Parathyroid adenoma (tissue), 2 donors: ENCODE measurements at regions not wholly inside any gene's neighbourhood (a gene's known extent, or its start where the extent isn't known, plus 50 kb on each side); places are given as distances from the start of the nearest gene placed in this dataset.

Experiments used
- H2AFZ ChIP-seq: fragments of 300-600 bp; sonication (generic); one replicate; pipeline ENCODE4 v1.7.0; 2017; ENCODE audit warnings: antibody characterized with exemption, mild to moderate bottlenecking
- H3K27ac ChIP-seq: fragments of 300-600 bp; sonication (generic); one replicate; pipeline ENCODE4 v1.7.0; 2017
- H3K27me3 ChIP-seq: fragments of 300-600 bp; sonication (generic); one replicate; pipeline ENCODE4 v1.7.0; 2017; ENCODE audit warnings: low read length; ENCODE audit not compliant: control insufficient read depth, insufficient read depth
- H3K36me3 ChIP-seq: fragments of 300-600 bp; sonication (generic); one replicate; pipeline ENCODE4 v1.7.0; 2017; ENCODE audit warnings: low read length; ENCODE audit not compliant: control insufficient read depth, insufficient read depth
- H3K4me1 ChIP-seq: fragments of 300-600 bp; sonication (generic); one replicate; pipeline ENCODE4 v1.7.0; 2017; ENCODE audit warnings: control low read depth
- H3K4me2 ChIP-seq: fragments of 300-600 bp; sonication (generic); one replicate; pipeline ENCODE4 v1.7.0; 2017; ENCODE audit warnings: low read length
- H3K4me3 ChIP-seq: fragments of 300-600 bp; sonication (generic); one replicate; pipeline ENCODE4 v1.7.0; 2017; ENCODE audit warnings: low read depth, low read length
- H3K79me2 ChIP-seq: fragments of 300-600 bp; sonication (generic); one replicate; pipeline ENCODE4 v1.7.0; 2017; ENCODE audit warnings: control low read depth
- H3K9ac ChIP-seq: fragments of 300-600 bp; sonication (generic); one replicate; pipeline ENCODE4 v1.7.0; 2017; ENCODE audit warnings: mild to moderate bottlenecking
- H3K9me3 ChIP-seq: fragments of 300-600 bp; sonication (generic); one replicate; pipeline ENCODE4 v1.7.0; 2017; ENCODE audit warnings: low read length; ENCODE audit not compliant: control insufficient read depth
- TF ChIP-seq, protein P1 (sequence below): fragments of 300-600 bp; sonication (generic); IDR thresholded peaks from one replicate; pipeline ENCODE4 v1.7.0; 2017; ENCODE audit warnings: antibody characterized with exemption, mild to moderate bottlenecking
- donor health status: primary hyperparathyroidism.

DNA sequence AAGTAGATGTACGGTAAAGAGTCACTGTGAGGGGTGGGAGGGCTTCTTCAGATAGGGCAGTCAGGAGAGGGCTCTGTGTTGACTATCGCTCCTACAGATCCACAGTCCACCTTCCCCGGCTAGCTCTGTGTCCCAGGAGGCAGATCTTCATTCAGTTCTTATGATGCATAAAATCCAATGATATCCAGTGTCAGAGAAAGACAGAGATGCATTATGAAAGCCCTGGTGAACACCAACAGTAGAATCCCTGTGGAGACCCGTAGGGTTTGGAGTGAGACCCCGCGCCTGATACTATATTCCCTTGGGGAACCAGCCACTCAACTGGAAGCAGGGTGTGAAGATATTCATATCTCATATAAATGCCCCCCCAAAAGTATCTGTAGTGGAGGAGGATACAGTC lies 119.8 kb upstream of the SLCO3A1 start:
- Histone ChIP-seq H3K79me2 (no peaks in the 10 kb centered on the region), H3K4me2 (no peak overlapping the region), H3K9me3 (no peaks in the 10 kb centered on the region), H3K27ac (no peak overlapping the region), H3K27me3 (no peaks in the 10 kb centered on the region), H3K4me3 (no peak overlapping the region), H2AFZ (no peak overlapping the region), H3K9ac (no peak overlapping the region), H3K4me1 (no peaks in the 10 kb centered on the region), H3K36me3 (no peaks in the 10 kb centered on the region)
- TF ChIP-seq, protein P1, sequence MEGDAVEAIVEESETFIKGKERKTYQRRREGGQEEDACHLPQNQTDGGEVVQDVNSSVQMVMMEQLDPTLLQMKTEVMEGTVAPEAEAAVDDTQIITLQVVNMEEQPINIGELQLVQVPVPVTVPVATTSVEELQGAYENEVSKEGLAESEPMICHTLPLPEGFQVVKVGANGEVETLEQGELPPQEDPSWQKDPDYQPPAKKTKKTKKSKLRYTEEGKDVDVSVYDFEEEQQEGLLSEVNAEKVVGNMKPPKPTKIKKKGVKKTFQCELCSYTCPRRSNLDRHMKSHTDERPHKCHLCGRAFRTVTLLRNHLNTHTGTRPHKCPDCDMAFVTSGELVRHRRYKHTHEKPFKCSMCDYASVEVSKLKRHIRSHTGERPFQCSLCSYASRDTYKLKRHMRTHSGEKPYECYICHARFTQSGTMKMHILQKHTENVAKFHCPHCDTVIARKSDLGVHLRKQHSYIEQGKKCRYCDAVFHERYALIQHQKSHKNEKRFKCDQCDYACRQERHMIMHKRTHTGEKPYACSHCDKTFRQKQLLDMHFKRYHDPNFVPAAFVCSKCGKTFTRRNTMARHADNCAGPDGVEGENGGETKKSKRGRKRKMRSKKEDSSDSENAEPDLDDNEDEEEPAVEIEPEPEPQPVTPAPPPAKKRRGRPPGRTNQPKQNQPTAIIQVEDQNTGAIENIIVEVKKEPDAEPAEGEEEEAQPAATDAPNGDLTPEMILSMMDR, result no peak

DNA sequence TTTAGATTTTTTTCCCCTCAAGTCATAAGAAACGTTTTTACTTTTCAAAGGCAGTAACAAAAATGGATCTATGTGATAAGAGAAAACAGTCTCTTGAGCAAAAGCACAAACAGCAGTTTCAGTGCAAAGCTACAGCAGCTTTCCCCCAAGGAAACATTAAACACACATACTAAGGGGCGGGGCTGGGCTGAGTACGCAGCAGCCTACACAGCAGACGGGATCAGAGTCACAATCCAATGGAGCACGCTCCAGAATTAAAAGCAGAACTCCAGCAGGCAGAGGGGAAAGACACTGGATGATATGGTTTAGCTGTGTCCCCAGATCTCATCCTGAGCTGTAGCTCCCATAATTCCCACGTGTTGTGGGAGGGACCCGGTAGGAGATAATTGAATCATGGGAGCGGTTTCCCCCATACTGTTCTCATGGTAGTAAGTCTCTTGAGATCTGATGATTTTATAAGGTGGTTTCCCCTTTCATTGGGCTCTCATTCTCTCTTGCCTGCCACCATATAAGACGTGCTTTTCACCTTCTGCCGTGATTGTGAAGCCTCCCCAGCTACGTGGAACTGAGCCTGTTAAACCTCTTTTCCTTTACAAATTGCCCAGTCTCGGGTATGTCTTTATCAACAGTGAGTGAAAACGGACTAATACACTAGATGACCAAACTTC lies 116.2 kb upstream of the SLCO3A1 start:
- Histone ChIP-seq H3K9ac (no peak overlapping the region), H3K9me3 (no peaks in the 10 kb centered on the region), H3K4me1 (no peaks in the 10 kb centered on the region), H3K27me3 (no peaks in the 10 kb centered on the region), H2AFZ (no peak overlapping the region), H3K27ac (no peak overlapping the region), H3K79me2 (no peaks in the 10 kb centered on the region), H3K36me3 (no peaks in the 10 kb centered on the region), H3K4me2 (no peak overlapping the region), H3K4me3 (no peak overlapping the region)
- TF ChIP-seq, protein P1, result no peak

DNA sequence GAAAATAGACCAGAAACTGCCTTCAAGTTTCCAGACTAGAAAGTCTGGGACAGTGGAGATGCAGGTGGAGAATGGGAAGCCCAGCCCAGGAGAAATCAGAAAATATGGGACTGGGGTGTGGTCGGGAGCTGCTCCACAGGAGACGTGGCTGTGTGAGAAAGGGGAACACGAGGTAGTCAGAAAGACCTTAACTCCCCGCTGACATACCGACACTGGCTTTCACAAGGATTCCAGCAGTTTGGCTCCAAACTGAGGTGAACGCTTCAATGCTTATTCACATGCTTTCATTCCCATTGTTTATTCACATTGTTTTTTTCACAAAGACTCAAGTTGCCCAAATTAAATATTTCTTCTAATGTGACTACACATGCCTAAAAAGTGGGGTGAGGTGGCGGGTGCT lies 111.5 kb upstream of the SLCO3A1 start:
- Histone ChIP-seq H3K4me2 (no peak overlapping the region), H2AFZ (no peak overlapping the region), H3K27me3 (no peaks in the 10 kb centered on the region)

DNA sequence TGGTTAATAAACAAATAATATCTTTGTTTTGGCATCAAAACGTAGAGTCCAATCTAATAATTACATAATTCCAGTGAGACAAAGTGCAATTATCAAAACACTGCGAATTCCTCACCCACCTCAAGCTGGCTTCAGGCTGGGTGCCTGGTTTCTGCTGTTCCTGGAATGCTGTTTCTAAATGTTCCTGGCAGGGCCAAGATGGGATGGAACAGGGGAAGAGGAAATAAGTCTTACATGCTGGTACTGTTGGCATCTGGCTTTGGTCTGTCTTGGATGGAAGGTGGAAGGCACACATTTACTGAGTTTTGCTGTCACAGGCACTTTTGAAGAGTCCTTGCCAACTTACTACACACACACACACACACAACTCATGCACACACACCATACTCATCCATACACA lies 101.9 kb upstream of the SLCO3A1 start:
- TF ChIP-seq, protein P1, result no peak
- Histone ChIP-seq H3K4me2 (no peak overlapping the region), H3K79me2 (no peaks in the 10 kb centered on the region), H2AFZ (no peak overlapping the region), H3K9ac (no peak overlapping the region), H3K4me3 (no peak overlapping the region), H3K27me3 (no peaks in the 10 kb centered on the region), H3K9me3 (no peaks in the 10 kb centered on the region), H3K27ac (no peak overlapping the region), H3K36me3 (no peaks in the 10 kb centered on the region), H3K4me1 (no peaks in the 10 kb centered on the region)

More for the DNA sequence above, 111.5 kb upstream of the SLCO3A1 start:
- H3K79me2 ChIP-seq, result no peaks in the 10 kb centered on the region
- no peak overlapping the region for H3K27ac ChIP-seq
- no peaks in the 10 kb centered on the region for H3K4me1 ChIP-seq
- H3K4me3 ChIP-seq, result no peak overlapping the region
- H3K36me3 ChIP-seq, result no peaks in the 10 kb centered on the region
- no peak overlapping the region for H3K9ac ChIP-seq
- TF ChIP-seq, protein P1, result no peak
- H3K9me3 ChIP-seq, result no peaks in the 10 kb centered on the region
